Activated CD8-positive, alpha-beta memory T cell treated with anti-CD3 and anti-CD28 coated beads, Interleukin-2, amount 50 U/mL, for 24 hours (primary cell): ENCODE measurements at regions not wholly inside any gene's neighbourhood (a gene's known extent, or its start where the extent isn't known, plus 50 kb on each side); places are given as distances from the start of the nearest gene placed in this dataset.

Experiments used
- DNase-seq: peaks from one replicate; pipeline ENCODE4 v3.0.0-alpha.2; 2020; ENCODE audit errors: extremely low read depth

- DNase-seq, result no peak
Observed at GRCh38 chr17:36816214-36816906, 120.9 kb upstream of the LHX1 start.

GRCh38 chr17:36816907-36817288 is 120.4 kb upstream of the LHX1 start:
- no peak for DNase-seq

GRCh38 chr17:36817483-36818048 is 119.7 kb upstream of the LHX1 start:
- no peak for DNase-seq

GRCh38 chr17:36818134-36818825 is 119.0 kb upstream of the LHX1 start:
- DNase-seq, result no peak

- no peak for DNase-seq
Observed at GRCh38 chr17:36823850-36824677, 113.2 kb upstream of the LHX1 start.

GRCh38 chr17:36824678-36825101 is 112.6 kb upstream of the LHX1 start:
- DNase-seq, result no peak

- no peak for DNase-seq
Observed at GRCh38 chr17:36825113-36825512, 112.2 kb upstream of the LHX1 start.

- no peak for DNase-seq
Observed at GRCh38 chr17:36825521-36825920, 111.8 kb upstream of the LHX1 start.

- no peak for DNase-seq
Observed at GRCh38 chr17:36825951-36826350, 111.3 kb upstream of the LHX1 start.

GRCh38 chr17:36827081-36827480 is 110.2 kb upstream of the LHX1 start:
- DNase-seq, result no peak

GRCh38 chr17:36829676-36830075 is 107.6 kb upstream of the LHX1 start:
- DNase-seq, result no peak

GRCh38 chr17:36833279-36833678 is 104.0 kb upstream of the LHX1 start:
- no peak for DNase-seq

GRCh38 chr17:36835036-36835435 is 102.2 kb upstream of the LHX1 start:
- DNase-seq, result no peak

GRCh38 chr17:36837195-36837938 is 99.9 kb upstream of the LHX1 start:
- no peak for DNase-seq

GRCh38 chr17:36837939-36838272 is 99.4 kb upstream of the LHX1 start:
- no peak for DNase-seq

- no peak for DNase-seq
Observed at GRCh38 chr17:36839256-36839655, 98.0 kb upstream of the LHX1 start.

GRCh38 chr17:36840796-36841195 is 96.5 kb upstream of the LHX1 start:
- DNase-seq, result no peak

GRCh38 chr17:36842231-36842819 is 95.0 kb upstream of the LHX1 start:
- no peak for DNase-seq

- no peak for DNase-seq
Observed at GRCh38 chr17:36842963-36843558, 94.2 kb upstream of the LHX1 start.

GRCh38 chr17:36844013-36844412 is 93.3 kb upstream of the LHX1 start:
- DNase-seq, result no peak

GRCh38 chr17:36844601-36845000 is 92.7 kb upstream of the LHX1 start:
- no peak for DNase-seq
